ENCODE measurements at regions not wholly inside any gene's neighbourhood (a gene's known extent, or its start where the extent isn't known, plus 50 kb on each side); places are given as distances from the start of the nearest gene placed in this dataset.

DNA sequence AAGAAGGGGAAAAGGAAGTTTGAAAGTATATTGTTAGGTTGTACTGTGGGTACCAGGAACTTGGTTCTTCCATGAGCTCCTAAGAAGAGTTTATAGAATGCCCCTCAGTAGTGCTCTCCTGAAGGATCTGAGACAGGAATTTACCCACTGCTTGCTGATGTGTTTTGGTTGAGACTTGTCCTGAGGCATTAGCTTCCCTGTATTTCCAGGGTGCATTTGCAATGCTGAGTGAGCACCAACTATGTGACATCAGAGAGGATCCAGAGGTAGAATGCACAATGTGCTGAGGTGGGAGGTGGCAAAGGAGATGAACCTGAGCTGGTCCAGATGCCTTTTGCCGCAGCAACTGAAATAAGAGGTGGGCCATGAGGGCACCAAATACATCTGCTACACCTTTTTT, 64.3 kb upstream of the LRRC3B start:
- DNase-seq, result no peak

DNA sequence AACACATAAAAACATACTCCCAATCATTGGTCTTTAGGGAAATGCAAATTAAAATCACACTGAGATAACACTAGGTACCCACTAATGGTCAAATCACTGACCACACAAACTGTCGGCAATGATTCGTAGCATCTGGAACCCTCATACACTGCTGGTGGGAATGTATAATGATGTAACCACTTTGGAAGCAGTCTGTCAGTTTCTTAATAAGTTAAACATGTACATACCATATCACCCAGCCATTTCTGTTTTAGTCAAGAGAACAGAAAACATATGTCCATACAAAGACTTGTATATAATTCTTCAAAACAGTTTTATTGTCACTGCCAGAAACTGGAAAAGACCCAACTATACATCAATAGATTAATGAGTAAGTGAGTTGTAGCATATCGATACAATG, 63.3 kb upstream of the LRRC3B start:
- no peak for DNase-seq

DNA sequence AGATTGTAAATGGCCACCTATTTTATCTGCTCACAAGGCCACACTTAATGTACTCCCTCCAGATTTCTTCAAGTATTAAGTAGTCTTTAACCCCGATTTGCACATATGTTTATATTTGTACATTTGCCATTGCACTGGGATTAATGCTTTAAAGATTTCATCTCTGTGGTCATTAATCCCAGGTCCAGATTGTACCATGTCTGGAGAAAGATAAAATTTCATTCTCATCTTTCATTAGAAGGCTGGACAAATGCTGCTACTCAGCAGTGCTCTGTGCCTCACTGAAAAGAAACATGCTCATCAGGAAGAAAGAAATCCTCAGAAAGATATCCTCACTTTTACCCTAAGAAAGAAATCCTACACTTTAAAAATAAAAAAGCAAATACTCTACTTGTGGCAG, 62.5 kb upstream of the LRRC3B start:
- DNase-seq, result no peak

DNA sequence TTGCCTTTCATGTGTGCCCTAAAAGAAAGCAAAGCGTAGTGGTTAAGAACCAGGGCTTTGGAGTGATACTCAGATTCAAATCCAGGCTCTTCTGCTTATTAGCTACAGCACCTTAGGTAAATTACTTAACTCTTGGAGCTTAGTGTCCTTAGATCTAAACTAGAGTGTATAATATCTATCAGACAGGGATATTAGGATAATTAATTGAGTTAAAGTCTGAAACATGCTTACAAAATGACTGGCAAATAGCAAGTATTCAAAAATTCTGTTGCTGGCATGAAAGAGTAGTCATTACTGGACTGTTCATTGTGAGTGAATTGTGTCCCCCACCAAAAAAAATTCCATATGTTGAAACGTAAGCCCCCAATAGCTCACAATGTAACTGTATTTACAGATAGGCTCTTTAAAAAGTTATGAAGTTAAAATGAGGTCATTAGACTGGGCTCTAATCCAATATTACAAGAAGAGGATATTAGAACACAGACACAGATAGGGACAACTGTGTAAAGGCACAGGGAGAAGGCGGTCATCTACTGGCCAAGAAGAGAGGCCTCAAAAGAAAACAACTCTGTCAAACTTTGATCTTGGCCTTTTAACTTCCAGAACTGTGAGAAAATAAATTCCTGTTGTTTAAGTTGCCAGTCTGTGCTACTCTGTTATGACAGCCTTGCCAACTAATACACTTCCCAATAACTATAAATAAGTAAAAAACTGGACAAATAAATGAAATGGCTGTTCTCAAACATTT, 60.4 kb upstream of the LRRC3B start:
- no peak for DNase-seq

All from NCI-H748 treated with DMSO at 0.1 percent for 48 hours (cell line).